Stimulated activated CD8-positive, alpha-beta memory T cell treated with anti-CD3 and anti-CD28 coated beads, Interleukin-7, amount 100 ng/mL, for 4 hours (primary cell): ENCODE measurements at regions not wholly inside any gene's neighbourhood (a gene's known extent, or its start where the extent isn't known, plus 50 kb on each side); places are given as distances from the start of the nearest gene placed in this dataset.

Experiments used
- DNase-seq, 2 donors: peaks; one replicate each; pipeline ENCODE4 v3.0.0-alpha.2; 2020; ENCODE audit warnings: low read depth in 2 of 2

GRCh38 chr2:217163987-217164386, 304.1 kb upstream of the TNP1 start:
- DNase-seq = no peak

- DNase-seq = no peak
Measured at GRCh38 chr2:217162533-217162932, 302.7 kb upstream of the TNP1 start.

- no peak for DNase-seq
Measured at GRCh38 chr2:217160978-217161973, 301.4 kb upstream of the TNP1 start.

GRCh38 chr2:217160103-217160743, 300.4 kb upstream of the TNP1 start:
- no peak for DNase-seq

GRCh38 chr2:217158928-217159327, 299.1 kb upstream of the TNP1 start:
- DNase-seq = no peak

GRCh38 chr2:217157581-217157980, 297.7 kb upstream of the TNP1 start:
- DNase-seq = no peak

- no peak for DNase-seq
Measured at GRCh38 chr2:217156801-217157200, 296.9 kb upstream of the TNP1 start.

- DNase-seq = no peak
Measured at GRCh38 chr2:217154923-217155322, 295.1 kb upstream of the TNP1 start.

GRCh38 chr2:217153510-217153909, 293.6 kb upstream of the TNP1 start:
- DNase-seq = no peak

GRCh38 chr2:217152831-217153230, 293.0 kb upstream of the TNP1 start:
- no peak for DNase-seq

- DNase-seq = no peak
Measured at GRCh38 chr2:217151509-217152206, 291.8 kb upstream of the TNP1 start.

GRCh38 chr2:217150236-217150635, 290.4 kb upstream of the TNP1 start:
- DNase-seq = no peak

GRCh38 chr2:217149087-217149660, 289.3 kb upstream of the TNP1 start:
- DNase-seq = no peak

- DNase-seq = no peak
Measured at GRCh38 chr2:217147818-217148217, 288.0 kb upstream of the TNP1 start.

- no peak for DNase-seq
Measured at GRCh38 chr2:217146956-217147355, 287.1 kb upstream of the TNP1 start.

GRCh38 chr2:217142649-217143266, 282.9 kb upstream of the TNP1 start:
- no peak for DNase-seq

- DNase-seq = no peak
Measured at GRCh38 chr2:217138284-217138683, 278.4 kb upstream of the TNP1 start.

GRCh38 chr2:217127744-217128143, 267.9 kb upstream of the TNP1 start:
- DNase-seq = no peak

GRCh38 chr2:217125014-217125413, 265.1 kb upstream of the TNP1 start:
- no peak for DNase-seq

GRCh38 chr2:217124050-217124449, 264.2 kb upstream of the TNP1 start:
- DNase-seq = no peak

GRCh38 chr2:217121565-217121964, 261.7 kb upstream of the TNP1 start:
- no peak for DNase-seq

GRCh38 chr2:217120429-217120828, 260.6 kb upstream of the TNP1 start:
- DNase-seq = no peak
